ENCODE measurements at regions not wholly inside any gene's neighbourhood (a gene's known extent, or its start where the extent isn't known, plus 50 kb on each side); places are given as distances from the start of the nearest gene placed in this dataset.
"Not testable (repeated sequence)": the region's sequence is repeated elsewhere in the genome, so short reads cannot be mapped to it uniquely, and the experiment has no call there.

GRCh38 chr1:222233444-222234158 lies 314.3 kb downstream of the HHIPL2 start:
- DNase-seq = no peak

- DNase-seq = no peak
Observed at GRCh38 chr1:222232842-222233241, 315.1 kb downstream of the HHIPL2 start.

- DNase-seq = no peak
Observed at GRCh38 chr1:222229672-222230312, 318.1 kb downstream of the HHIPL2 start.

GRCh38 chr1:222225316-222225691 lies 322.6 kb downstream of the HHIPL2 start:
- DNase-seq = no peak

GRCh38 chr1:222224636-222225315 lies 323.1 kb downstream of the HHIPL2 start:
- no peak for DNase-seq

- no peak for DNase-seq
Observed at GRCh38 chr1:222224156-222224555, 323.7 kb downstream of the HHIPL2 start.

- DNase-seq = no peak
Observed at GRCh38 chr1:222223010-222223409, 324.9 kb downstream of the HHIPL2 start.

GRCh38 chr1:222216255-222216754 lies 331.6 kb downstream of the HHIPL2 start:
- no peak for DNase-seq

- no peak for DNase-seq
Observed at GRCh38 chr1:222210776-222211175, 337.1 kb downstream of the HHIPL2 start.

GRCh38 chr1:222204475-222204874 lies 343.4 kb downstream of the HHIPL2 start:
- no peak for DNase-seq

- no peak for DNase-seq
Observed at GRCh38 chr1:222202831-222203230, 345.1 kb downstream of the HHIPL2 start.

GRCh38 chr1:222196736-222197135 lies 351.2 kb downstream of the HHIPL2 start:
- no peak for DNase-seq

GRCh38 chr1:222196288-222196687 lies 351.6 kb downstream of the HHIPL2 start:
- DNase-seq = no peak

GRCh38 chr1:222195857-222196256 lies 352.0 kb downstream of the HHIPL2 start:
- no peak for DNase-seq

- no peak for DNase-seq
Observed at GRCh38 chr1:222189218-222189617, 358.7 kb downstream of the HHIPL2 start.

GRCh38 chr1:222187566-222188332 lies 360.2 kb downstream of the HHIPL2 start:
- no peak for DNase-seq

GRCh38 chr1:222182641-222183040 lies 365.3 kb downstream of the HHIPL2 start:
- no peak for DNase-seq

- DNase-seq = no peak
Observed at GRCh38 chr1:222181191-222181590, 366.7 kb downstream of the HHIPL2 start.

GRCh38 chr1:222177496-222177895 lies 370.4 kb downstream of the HHIPL2 start:
- DNase-seq = not testable (repeated sequence)

GRCh38 chr1:222171005-222171404 lies 376.9 kb downstream of the HHIPL2 start:
- no peak for DNase-seq

- DNase-seq = no peak
Observed at GRCh38 chr1:222168621-222169020, 379.3 kb downstream of the HHIPL2 start.

- DNase-seq = no peak
Observed at GRCh38 chr1:222167896-222168295, 380.0 kb downstream of the HHIPL2 start.

GRCh38 chr1:222167111-222167510 lies 380.8 kb downstream of the HHIPL2 start:
- no peak for DNase-seq

Measured in CD4-positive, alpha-beta T cell treated with Interferon gamma for 1 hour (primary cell).